ENCODE measurements at regions not wholly inside any gene's neighbourhood (a gene's known extent, or its start where the extent isn't known, plus 50 kb on each side); places are given as distances from the start of the nearest gene placed in this dataset.

DNA sequence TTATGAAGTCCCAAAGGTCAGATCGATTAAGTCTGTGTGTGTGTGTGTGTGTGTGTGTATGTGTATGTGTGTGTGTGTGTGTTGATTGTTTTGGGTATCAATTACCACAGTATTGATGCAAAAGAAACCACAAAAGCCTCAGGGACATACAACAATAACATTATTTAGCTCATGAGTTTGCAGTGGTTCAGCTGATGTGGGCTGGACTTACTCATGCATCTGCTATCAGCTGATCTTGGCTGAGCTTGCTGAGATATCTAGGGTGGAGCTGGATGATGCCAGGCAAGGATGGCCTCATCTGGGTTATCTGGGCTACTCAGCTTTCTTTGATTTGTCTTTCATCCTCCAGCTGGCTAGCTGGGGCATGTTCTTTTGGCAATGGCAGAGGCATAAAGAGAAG lies 82.4 kb upstream of the PRR23C start:
- TF ChIP-seq ZNF274 (IDR thresholded peaks at IDR 0.05; ENCODE audit: low read depth, low read length): no peak
- TF ChIP-seq YY1 (IDR thresholded peaks at IDR 0.05; ENCODE audit: insufficient read depth, insufficient read length): no peak
